ENCODE measurements at regions not wholly inside any gene's neighbourhood (a gene's known extent, or its start where the extent isn't known, plus 50 kb on each side); places are given as distances from the start of the nearest gene placed in this dataset.

- no peak overlapping the region for H3K4me3 Mint-ChIP-seq (ENCODE audit: unreplicated experiment)
- no peak overlapping the region for H3K27ac Mint-ChIP-seq (ENCODE audit: low read depth, unreplicated experiment)
- no peaks in the 10 kb centered on the region for H3K27me3 Mint-ChIP-seq (ENCODE audit: insufficient read depth, unreplicated experiment)
- H3K9me3 Mint-ChIP-seq (ENCODE audit: unreplicated experiment): no peaks in the 10 kb centered on the region
- DNase-seq (ENCODE audit: unreplicated experiment): no peak
- no peak for TF ChIP-seq CTCF (IDR thresholded peaks at IDR 0.05; ENCODE audit: unreplicated experiment)
- intact Hi-C loops (cut with micrococcal nuclease): no loop called here
- no peaks in the 10 kb centered on the region for H3K36me3 Mint-ChIP-seq (ENCODE audit: insufficient read depth, unreplicated experiment)
- H3K4me1 Mint-ChIP-seq (ENCODE audit: insufficient read depth, unreplicated experiment): no peaks in the 10 kb centered on the region
- POLR2A ChIA-PET: interaction anchor here (0.6 to 2.6 kb wide), 2 partner anchors 9 to 601 kb away, joined by 3 to 11 read pairs; no protein-coding TSS in a partner anchor
- CTCF ChIA-PET: interaction anchor here (0.8 to 2.6 kb wide), 3 partner anchors 10 to 231 kb away, joined by 4 to 7 read pairs (median 6); no protein-coding TSS in a partner anchor
- no TSS peak for BruUV-seq (replicated peaks)
These were observed 116.8 kb upstream of the AGR3 start for GRCh38 chr7:16998481-16999051.

- Mint-ChIP-seq H3K4me1 (ENCODE audit: insufficient read depth, unreplicated experiment) (no peaks in the 10 kb centered on the region), H3K27me3 (ENCODE audit: insufficient read depth, unreplicated experiment) (no peaks in the 10 kb centered on the region), H3K36me3 (ENCODE audit: insufficient read depth, unreplicated experiment) (no peaks in the 10 kb centered on the region), H3K27ac (ENCODE audit: low read depth, unreplicated experiment) (no peak overlapping the region), H3K4me3 (ENCODE audit: unreplicated experiment) (no peak overlapping the region), H3K9me3 (ENCODE audit: unreplicated experiment) (no peaks in the 10 kb centered on the region)
- ChIA-PET POLR2A (interaction anchor here (0.6 to 2.6 kb wide), 2 partner anchors 10 to 600 kb away, joined by 3 to 11 read pairs; no protein-coding TSS in a partner anchor), CTCF (interaction anchor here (1.6 to 2.6 kb wide), 2 partner anchors 8 to 16 kb away, joined by 6 to 7 read pairs; no protein-coding TSS in a partner anchor)
- BruUV-seq (replicated peaks): no TSS peak
- TF ChIP-seq CTCF (IDR thresholded peaks at IDR 0.05; ENCODE audit: unreplicated experiment): no peak
- intact Hi-C loops (cut with micrococcal nuclease): no loop called here
- DNase-seq (ENCODE audit: unreplicated experiment): no peak
These were observed 117.9 kb upstream of the AGR3 start for GRCh38 chr7:16999541-17000267.

DNA sequence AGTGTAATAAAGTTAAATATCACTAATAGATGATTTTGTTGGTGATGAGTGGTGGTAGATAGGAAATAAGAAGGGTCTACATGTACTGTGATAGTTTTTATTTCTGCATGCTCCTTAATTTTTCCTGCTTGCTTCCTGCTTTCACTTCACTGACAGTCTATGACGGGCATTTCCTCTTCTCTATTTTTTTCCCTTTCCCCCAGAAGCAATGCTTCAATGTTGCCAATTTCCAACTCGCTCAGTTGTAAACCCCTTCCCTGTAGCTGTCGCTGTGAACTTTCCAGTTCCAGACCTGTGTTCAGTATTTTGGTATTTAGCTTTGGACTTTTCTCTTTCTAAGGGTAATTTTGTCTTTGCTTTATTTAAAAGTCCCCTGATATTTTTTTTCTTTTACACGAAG is 123.5 kb upstream of the AGR3 start:
- no peak for TF ChIP-seq CTCF (IDR thresholded peaks at IDR 0.05; ENCODE audit: unreplicated experiment)
- no TSS peak for BruUV-seq (replicated peaks)
- peaks cover 17% of the 10 kb centered on the region for H3K4me1 Mint-ChIP-seq (ENCODE audit: insufficient read depth, unreplicated experiment)
- POLR2A ChIA-PET: interaction anchor here (0.6 to 1.0 kb wide), 2 partner anchors 15 to 824 kb away, joined by 3 to 4 read pairs; no protein-coding TSS in a partner anchor
- no peaks in the 10 kb centered on the region for H3K9me3 Mint-ChIP-seq (ENCODE audit: unreplicated experiment)
- intact Hi-C loops (cut with micrococcal nuclease): no loop called here
- H3K4me3 Mint-ChIP-seq (ENCODE audit: unreplicated experiment): no peak overlapping the region
- H3K36me3 Mint-ChIP-seq (ENCODE audit: insufficient read depth, unreplicated experiment): no peaks in the 10 kb centered on the region
- DNase-seq (ENCODE audit: unreplicated experiment): no peak
- CTCF ChIA-PET: no interaction called here
- no peak overlapping the region for H3K27ac Mint-ChIP-seq (ENCODE audit: low read depth, unreplicated experiment)
- H3K27me3 Mint-ChIP-seq (ENCODE audit: insufficient read depth, unreplicated experiment): no peaks in the 10 kb centered on the region

- H3K27me3 Mint-ChIP-seq (ENCODE audit: insufficient read depth, unreplicated experiment): no peaks in the 10 kb centered on the region
- no TSS peak for BruUV-seq (replicated peaks)
- H3K9me3 Mint-ChIP-seq (ENCODE audit: unreplicated experiment): no peaks in the 10 kb centered on the region
- ChIA-PET POLR2A (interaction anchor here (0.7 to 3.6 kb wide), 6 partner anchors 13 to 291 kb away, joined by 3 to 18 read pairs (median 3); partner anchors contain the start of gene AHR), CTCF (interaction anchor here (0.5 to 2.7 kb wide), 10 partner anchors 9 to 1154 kb away, joined by 3 to 13 read pairs (median 3); partner anchors contain the start of gene AHR)
- TF ChIP-seq CTCF (IDR thresholded peaks at IDR 0.05; ENCODE audit: unreplicated experiment): no peak
- intact Hi-C loops (cut with micrococcal nuclease): loop anchor here (2.0 kb wide), 1 partner anchor 293 kb away; no protein-coding TSS in a partner anchor
- H3K4me1 Mint-ChIP-seq (ENCODE audit: insufficient read depth, unreplicated experiment): peaks cover 22% of the 10 kb centered on the region
- H3K4me3 Mint-ChIP-seq (ENCODE audit: unreplicated experiment): no peak overlapping the region
- peak; percentile 73 for DNase-seq (ENCODE audit: unreplicated experiment)
- H3K36me3 Mint-ChIP-seq (ENCODE audit: insufficient read depth, unreplicated experiment): no peaks in the 10 kb centered on the region
- H3K27ac Mint-ChIP-seq (ENCODE audit: low read depth, unreplicated experiment): peak overlapping the region; percentile 63
These were observed 126.1 kb upstream of the AGR3 start for GRCh38 chr7:17007841-17008240.
